H1 (cell line): ENCODE measurements at regions not wholly inside any gene's neighbourhood (a gene's known extent, or its start where the extent isn't known, plus 50 kb on each side); places are given as distances from the start of the nearest gene placed in this dataset.

Experiments
- CTCF ChIA-PET: fragments of 300-600 bp; sonication (Branson Sonifier 250); formaldehyde crosslinking; loops from one replicate; lab custom pipeline; 2021; ENCODE audit not compliant: partially characterized antibody; lab: Charles Lee
- POLR2A ChIA-PET: fragments of 300-600 bp; sonication (Branson Sonifier 250); formaldehyde crosslinking; loops from one replicate; lab custom pipeline; 2021; ENCODE audit warnings: inconsistent platforms; ENCODE audit not compliant: partially characterized antibody; lab: Charles Lee
- DNase-seq, 2 experiments: peaks; one replicate each; pipeline versions ENCODE4 v3.0.0 to v3.0.0-alpha.2; 2010 to 2022; ENCODE audit warnings: low spot score in 2 of 2, low read depth in 1 of 2, mixed read lengths in 1 of 2
- FAIRE-seq: peaks from 2 replicates; lab custom pipeline; 2011; peaks lifted over from hg19 to GRCh38; lab: Jason Lieb, UNC
- H2AFZ ChIP-seq: 2 replicates; pipeline ENCODE4 v1.8.1; 2012; ENCODE audit warnings: low read length, inconsistent platforms
- H2AK5ac ChIP-seq: 2 replicates; pipeline ENCODE4 v1.6.1; 2013; ENCODE audit warnings: low read depth, low read length
- H2BK120ac ChIP-seq: replicated peaks from 2 replicates; pipeline ENCODE3; 2013; ENCODE audit warnings: low read depth, low read length, inconsistent platforms
- H2BK12ac ChIP-seq: 2 replicates; pipeline ENCODE4 v1.6.1; 2013; ENCODE audit warnings: low read depth, low read length
- H2BK15ac ChIP-seq: 2 replicates; pipeline ENCODE4 v1.6.1; 2013; ENCODE audit warnings: low read length
- H2BK20ac ChIP-seq: 2 replicates; pipeline ENCODE4 v1.6.1; 2013; ENCODE audit warnings: low read length
- H2BK5ac ChIP-seq: 2 replicates; pipeline ENCODE4 v1.6.1; 2013; ENCODE audit warnings: low read depth, low read length
- H3K14ac ChIP-seq: 2 replicates; pipeline ENCODE4 v1.6.1; 2013; ENCODE audit warnings: inconsistent platforms; ENCODE audit not compliant: insufficient read length
- H3K18ac ChIP-seq: 2 replicates; pipeline ENCODE4 v1.6.1; 2013; ENCODE audit warnings: low read length; ENCODE audit errors: extremely low read depth
- H3K23ac ChIP-seq: 2 replicates; pipeline ENCODE4 v1.6.1; 2013; ENCODE audit warnings: inconsistent platforms; ENCODE audit not compliant: insufficient read length
- H3K23me2 ChIP-seq: 2 replicates; pipeline ENCODE4 v1.6.1; 2013; ENCODE audit warnings: low read depth, low read length
- H3K27ac ChIP-seq: 2 replicates; pipeline ENCODE4 v1.6.1; 2011; ENCODE audit warnings: low read depth, low read length, inconsistent platforms
- H3K27me3 ChIP-seq, 4 experiments: replicated peaks in 1 of 4; 1 replicate in 1 of 4; 2 replicates in 3 of 4; pipeline versions ENCODE4 v1.6.1 to v1.8.1; 2011 to 2013; ENCODE audit warnings: low read length in 3 of 4, mild to moderate bottlenecking in 3 of 4, inconsistent platforms in 2 of 4, mixed read lengths in 2 of 4, moderate library complexity in 1 of 4; ENCODE audit not compliant: control insufficient read depth in 3 of 4, insufficient read depth in 3 of 4; ENCODE audit errors: extremely low read depth in 1 of 4
- H3K36me3 ChIP-seq, 4 experiments: 2 replicates each; pipeline versions ENCODE4 v1.6.1 to v1.8.1; 2011 to 2013; ENCODE audit warnings: mild to moderate bottlenecking in 4 of 4, low read length in 3 of 4, moderate library complexity in 2 of 4, control low read depth in 1 of 4, inconsistent platforms in 1 of 4; ENCODE audit not compliant: insufficient read depth in 4 of 4, control insufficient read depth in 2 of 4
- H3K4ac ChIP-seq: replicated peaks from 2 replicates; pipeline ENCODE3; 2013; ENCODE audit warnings: low read length, low read depth, mixed read lengths, inconsistent platforms; ENCODE audit not compliant: insufficient read length
- H3K4me1 ChIP-seq, 4 experiments: replicated peaks in 1 of 4; 1 replicate in 1 of 4; 2 replicates in 3 of 4; pipeline versions ENCODE4 v1.6.1 to v1.8.1; 2011 to 2013; ENCODE audit warnings: low read length in 3 of 4, inconsistent platforms in 2 of 4, mixed read lengths in 1 of 4; ENCODE audit not compliant: insufficient read depth in 4 of 4, control insufficient read depth in 3 of 4
- H3K4me2 ChIP-seq, 2 experiments: 2 replicates each; pipeline versions ENCODE4 v1.6.1 to v1.8.1; 2011 to 2013; ENCODE audit warnings: low read depth in 2 of 2, low read length in 2 of 2, control low read depth in 1 of 2, inconsistent platforms in 1 of 2, mild to moderate bottlenecking in 1 of 2; ENCODE audit not compliant: insufficient read depth in 1 of 2
- H3K4me3 ChIP-seq, 4 experiments: fragments of 200-600, 300-600 bp in 1 of 4; sonication (generic), shearing (Covaris generic), sonication (Bioruptor Twin) in 1 of 4; 2 replicates each; pipeline versions ENCODE4 v1.5.1 to v1.8.1; 2011 to 2016; ENCODE audit warnings: low read length in 4 of 4, low read depth in 3 of 4, control low read depth in 2 of 4, inconsistent platforms in 2 of 4, mild to moderate bottlenecking in 2 of 4, mixed read lengths in 1 of 4, moderate library complexity in 1 of 4; ENCODE audit not compliant: insufficient read depth in 2 of 4; ENCODE audit errors: extremely low read depth in 1 of 4
- H3K56ac ChIP-seq: replicated peaks from 2 replicates; pipeline ENCODE3; 2013; ENCODE audit warnings: low read depth, mild to moderate bottlenecking, mixed read lengths, low read length, inconsistent platforms; ENCODE audit not compliant: insufficient read length
- H3K79me1 ChIP-seq: 2 replicates; pipeline ENCODE4 v1.6.1; 2013; ENCODE audit warnings: low read depth, low read length, control low read depth
- H3K79me2 ChIP-seq, 2 experiments: 2 replicates each; pipeline versions ENCODE4 v1.6.1 to v1.8.1; 2012 to 2013; ENCODE audit warnings: low read length in 2 of 2, mild to moderate bottlenecking in 2 of 2, inconsistent platforms in 1 of 2; ENCODE audit not compliant: insufficient read depth in 2 of 2, control insufficient read depth in 1 of 2
- H3K9ac ChIP-seq, 4 experiments: replicated peaks in 1 of 4; 1 replicate in 1 of 4; 2 replicates in 3 of 4; pipeline versions ENCODE4 v1.6.1 to v1.8.1; 2011 to 2013; ENCODE audit warnings: low read depth in 3 of 4, low read length in 3 of 4, control low read depth in 2 of 4, mild to moderate bottlenecking in 2 of 4, moderate library complexity in 2 of 4, inconsistent platforms in 1 of 4; ENCODE audit errors: extremely low read depth in 1 of 4
- H3K9me3 ChIP-seq, 2 experiments: 2 replicates each; pipeline versions ENCODE4 v1.6.1 to v1.8.1; 2012 to 2013; ENCODE audit warnings: mild to moderate bottlenecking in 2 of 2, moderate library complexity in 2 of 2, control low read depth in 1 of 2, inconsistent platforms in 1 of 2, low read depth in 1 of 2, low read length in 1 of 2, mixed read lengths in 1 of 2; ENCODE audit not compliant: insufficient read depth in 2 of 2
- H4K20me1 ChIP-seq, 2 experiments: replicated peaks in 1 of 2; 2 replicates each; pipeline versions ENCODE3 to v1.8.1; 2011 to 2013; ENCODE audit warnings: inconsistent platforms in 2 of 2, low read length in 2 of 2, mild to moderate bottlenecking in 1 of 2; ENCODE audit not compliant: insufficient read depth in 2 of 2, control insufficient read depth in 1 of 2
- H4K5ac ChIP-seq: 2 replicates; pipeline ENCODE4 v1.6.1; 2013; ENCODE audit warnings: low read length, low read depth, mixed read lengths, inconsistent platforms; ENCODE audit not compliant: insufficient read length
- H4K8ac ChIP-seq: 2 replicates; pipeline ENCODE4 v1.8.0; 2013; ENCODE audit warnings: mild to moderate bottlenecking, moderate library complexity, low read length, inconsistent platforms; ENCODE audit not compliant: insufficient read depth; ENCODE audit errors: extremely low read depth
- H4K91ac ChIP-seq: replicated peaks from 2 replicates; pipeline ENCODE3; 2013; ENCODE audit warnings: low read length, mixed read lengths, inconsistent platforms; ENCODE audit not compliant: insufficient read length
- CBX5 ChIP-seq: fragments of 300-800, 300-1000 bp; sonication (generic); IDR thresholded peaks from 2 replicates; pipeline ENCODE4 v1.7.1; 2016; ENCODE audit warnings: antibody characterized with exemption, low read length, low read depth
- HDAC2 ChIP-seq, 2 experiments: fragments of 300-600 bp in 1 of 2; sonication (generic) in 1 of 2; IDR thresholded peaks; 2 replicates each; pipeline ENCODE4 v1.6.1; 2011 to 2012; ENCODE audit warnings: low read depth in 2 of 2, low read length in 2 of 2, mild to moderate bottlenecking in 2 of 2, moderate library complexity in 2 of 2, borderline replicate concordance in 1 of 2, inconsistent platforms in 1 of 2
- RAD21 ChIP-seq, 2 experiments: IDR thresholded peaks in 1 of 2; conservative IDR thresholded peaks in 1 of 2; 2 replicates each; pipeline ENCODE4 v1.6.1; 2011; ENCODE audit warnings: low read depth in 2 of 2, low read length in 2 of 2, improper control_type of control experiment in 1 of 2, inconsistent platforms in 1 of 2, mild to moderate bottlenecking in 1 of 2, moderate library complexity in 1 of 2
- SIX5 ChIP-seq: IDR thresholded peaks from 2 replicates; pipeline ENCODE4 v1.6.1; 2011; ENCODE audit warnings: mild to moderate bottlenecking, low read depth, low read length
- SRF ChIP-seq: IDR thresholded peaks from 2 replicates; pipeline ENCODE4 v1.6.1; 2011; ENCODE audit warnings: mild to moderate bottlenecking, low read depth, low read length, moderate library complexity
- SUZ12 ChIP-seq: fragments of 200-600 bp; sonication (generic); IDR thresholded peaks from 2 replicates; pipeline ENCODE4 v1.6.1; 2012; ENCODE audit warnings: mild to moderate bottlenecking, inconsistent platforms, low read length, moderate library complexity, mixed read lengths
- TAF1 ChIP-seq: IDR thresholded peaks from 2 replicates; pipeline ENCODE4 v1.6.1; 2011; ENCODE audit warnings: mild to moderate bottlenecking, low read depth, low read length
- WGBS, 2 experiments: shearing (Covaris generic) in 1 of 2; methylation state at CpG; one replicate each; pipeline versions ENCODE4 v1.1.6 to v1.1.7; 2013 to 2015; ENCODE audit warnings: low lambda C conversion rate in 2 of 2, mixed read lengths in 2 of 2, inconsistent platforms in 1 of 2, low coverage in 1 of 2, missing lambda C conversion rate in 1 of 2; ENCODE audit not compliant: insufficient replicate concordance in 2 of 2, insufficient coverage in 1 of 2, insufficient read length in 1 of 2; ENCODE audit errors: extremely low coverage in 1 of 2, missing lambda C conversion rate in 1 of 2; 5-methylcytosine and 5-hydroxymethylcytosine counted together

DNA sequence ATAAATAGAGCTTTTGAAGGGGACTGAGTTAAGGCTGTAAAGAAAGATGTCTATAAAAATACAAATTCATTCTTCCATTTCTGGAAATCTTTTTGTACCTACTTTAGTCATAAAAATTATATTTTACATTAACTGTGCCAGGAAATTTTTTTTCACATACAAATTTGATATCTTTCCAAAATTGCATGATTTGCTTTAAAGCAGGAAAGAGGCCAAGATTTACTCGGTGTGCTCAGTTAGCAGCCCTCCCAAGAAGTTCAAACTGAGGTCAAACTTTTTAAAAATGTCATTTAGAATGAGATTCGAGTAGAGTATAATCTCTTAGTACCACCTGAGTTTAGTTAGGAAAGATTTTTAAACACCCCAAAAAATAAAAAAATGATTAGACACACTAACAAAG lies 173.2 kb upstream of the GRIP1 start:
- Histone ChIP-seq H3K79me1 (no peaks in the 10 kb centered on the region), H3K56ac (no peak overlapping the region), H3K9me3 (no peaks in the 10 kb centered on the region), H3K4me2 (no peak overlapping the region), H2BK120ac (no peak overlapping the region), H3K4ac (no peak overlapping the region), H4K20me1 (peaks cover 0 to 3% of the 10 kb centered on the region in 2 experiments), H3K23ac (no peak overlapping the region), H2BK5ac (no peak overlapping the region), H3K18ac (no peak overlapping the region), H3K9ac (no peak overlapping the region), H3K27me3 (no peaks in the 10 kb centered on the region), H2AK5ac (no peak overlapping the region), H3K4me3 (no peak overlapping the region), H2AFZ (no peak overlapping the region), H3K23me2 (no peaks in the 10 kb centered on the region), H2BK15ac (no peak overlapping the region), H3K4me1 (no peaks in the 10 kb centered on the region), H4K5ac (no peak overlapping the region), H4K8ac (no peak overlapping the region), H3K27ac (no peak overlapping the region), H3K79me2 (no peaks in the 10 kb centered on the region), H3K14ac (no peak overlapping the region), H2BK12ac (no peak overlapping the region), H4K91ac (no peak overlapping the region), H2BK20ac (no peak overlapping the region), H3K36me3 (no peaks in the 10 kb centered on the region)
- DNase-seq: no peak
- POLR2A ChIA-PET: no interaction called here
- TF ChIP-seq TAF1 (no peak), SUZ12 (no peak), SIX5 (no peak), RAD21 (IDR thresholded peaks at IDR 0.05 in 1 of 2, conservative IDR thresholded peaks at IDR 0.05 in 1 of 2; ENCODE audit: low read depth in 2 of 2, low read length in 2 of 2) (no peak), CBX5 (no peak), SRF (no peak), HDAC2 (IDR thresholded peaks at IDR 0.05; ENCODE audit: borderline replicate concordance in 1 of 2, low read depth in 2 of 2, low read length in 2 of 2) (no peak)
- FAIRE-seq: no peak
- CTCF ChIA-PET: interaction anchor here (1.6 kb wide), 1 partner anchor 9 kb away, joined by 8 read pairs; no protein-coding TSS in a partner anchor
- WGBS, 2 experiments: 92% methylated on average over 2 of the region's 2 CpGs; no CpG with 5 or more reads in 1 of the 2 experiments
